ENCODE measurements at regions not wholly inside any gene's neighbourhood (a gene's known extent, or its start where the extent isn't known, plus 50 kb on each side); places are given as distances from the start of the nearest gene placed in this dataset.

DNA sequence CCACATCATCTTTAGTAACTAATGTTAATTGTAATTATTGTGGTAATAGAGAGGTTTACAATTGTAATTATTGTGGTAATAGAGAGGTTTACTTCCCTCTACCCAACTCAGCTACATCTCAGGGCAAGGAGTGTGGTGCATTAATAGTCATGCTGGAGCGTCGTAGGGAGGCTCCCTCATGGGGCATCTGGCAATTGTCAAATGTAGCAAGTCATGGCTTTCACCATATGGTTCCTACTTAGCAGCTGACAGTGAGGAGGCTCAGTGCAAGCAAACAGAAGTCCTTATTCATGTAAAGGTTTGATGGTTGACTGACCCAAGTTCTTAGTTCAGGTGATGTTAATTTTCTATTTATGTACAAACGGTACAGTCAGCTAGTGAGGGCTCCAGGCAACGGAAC lies 1012.0 kb downstream of the FLRT2 start:
- no peak overlapping the region for H3K4me3 ChIP-seq (ENCODE audit: low read depth, low read length)
- CTCF ChIA-PET, result no interaction called here
- no peaks in the 10 kb centered on the region for H3K27me3 ChIP-seq (ENCODE audit: control insufficient read depth, insufficient read depth, low read length)
- no peak overlapping the region for H3K27ac ChIP-seq (ENCODE audit: low read depth, low read length)
- TF ChIP-seq, protein P1, sequence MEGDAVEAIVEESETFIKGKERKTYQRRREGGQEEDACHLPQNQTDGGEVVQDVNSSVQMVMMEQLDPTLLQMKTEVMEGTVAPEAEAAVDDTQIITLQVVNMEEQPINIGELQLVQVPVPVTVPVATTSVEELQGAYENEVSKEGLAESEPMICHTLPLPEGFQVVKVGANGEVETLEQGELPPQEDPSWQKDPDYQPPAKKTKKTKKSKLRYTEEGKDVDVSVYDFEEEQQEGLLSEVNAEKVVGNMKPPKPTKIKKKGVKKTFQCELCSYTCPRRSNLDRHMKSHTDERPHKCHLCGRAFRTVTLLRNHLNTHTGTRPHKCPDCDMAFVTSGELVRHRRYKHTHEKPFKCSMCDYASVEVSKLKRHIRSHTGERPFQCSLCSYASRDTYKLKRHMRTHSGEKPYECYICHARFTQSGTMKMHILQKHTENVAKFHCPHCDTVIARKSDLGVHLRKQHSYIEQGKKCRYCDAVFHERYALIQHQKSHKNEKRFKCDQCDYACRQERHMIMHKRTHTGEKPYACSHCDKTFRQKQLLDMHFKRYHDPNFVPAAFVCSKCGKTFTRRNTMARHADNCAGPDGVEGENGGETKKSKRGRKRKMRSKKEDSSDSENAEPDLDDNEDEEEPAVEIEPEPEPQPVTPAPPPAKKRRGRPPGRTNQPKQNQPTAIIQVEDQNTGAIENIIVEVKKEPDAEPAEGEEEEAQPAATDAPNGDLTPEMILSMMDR (IDR thresholded peaks at IDR 0.05; ENCODE audit: low read depth, low read length), result no peak
- no peaks in the 10 kb centered on the region; the same call in 1 of the 2 replicates for H3K9me3 ChIP-seq (ENCODE audit: control insufficient read depth, insufficient read depth, low read length)
- no peak for DNase-seq (ENCODE audit: low read depth, low spot score)
- POLR2A ChIA-PET, result no interaction called here

DNA sequence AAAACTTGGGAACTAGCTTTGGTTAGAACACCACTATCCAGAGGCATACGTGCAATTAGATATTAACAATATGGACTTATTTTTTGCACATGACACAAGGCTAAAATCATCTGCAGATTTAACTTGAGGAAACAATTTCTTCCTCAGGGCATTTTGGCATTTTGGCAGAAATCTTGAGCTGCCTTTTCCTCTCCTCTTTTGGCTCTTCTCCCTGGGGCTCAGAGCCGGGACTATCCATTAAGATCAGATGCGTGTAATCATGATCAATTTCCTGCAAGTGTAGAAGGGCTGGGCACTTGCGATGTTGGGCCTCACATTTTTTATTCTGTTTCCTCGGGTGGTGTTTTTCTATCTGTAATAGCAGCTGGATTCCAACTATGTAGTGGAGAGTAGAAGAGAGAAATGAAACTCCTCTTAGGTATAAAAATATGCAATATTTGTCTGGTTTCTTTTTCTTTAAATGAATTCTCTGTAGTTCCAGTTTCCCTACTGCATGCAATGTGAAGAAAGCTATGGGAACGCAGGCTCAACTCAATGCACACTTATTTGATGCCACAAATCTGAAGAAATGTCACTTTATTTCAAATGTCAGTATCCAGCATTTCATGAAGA lies 1010.8 kb downstream of the FLRT2 start:
- H3K27me3 ChIP-seq (ENCODE audit: control insufficient read depth, insufficient read depth, low read length), result no peaks in the 10 kb centered on the region
- no peak overlapping the region for H3K27ac ChIP-seq (ENCODE audit: low read depth, low read length)
- no peak overlapping the region for H3K4me3 ChIP-seq (ENCODE audit: low read depth, low read length)
- ChIA-PET POLR2A (no interaction called here), CTCF (no interaction called here)
- TF ChIP-seq, protein P1 (IDR thresholded peaks at IDR 0.05; ENCODE audit: low read depth, low read length), result no peak
- H3K9me3 ChIP-seq (ENCODE audit: control insufficient read depth, insufficient read depth, low read length), result no peaks in the 10 kb centered on the region; the same call in 1 of the 2 replicates
- DNase-seq (ENCODE audit: low read depth, low spot score), result no peak

DNA sequence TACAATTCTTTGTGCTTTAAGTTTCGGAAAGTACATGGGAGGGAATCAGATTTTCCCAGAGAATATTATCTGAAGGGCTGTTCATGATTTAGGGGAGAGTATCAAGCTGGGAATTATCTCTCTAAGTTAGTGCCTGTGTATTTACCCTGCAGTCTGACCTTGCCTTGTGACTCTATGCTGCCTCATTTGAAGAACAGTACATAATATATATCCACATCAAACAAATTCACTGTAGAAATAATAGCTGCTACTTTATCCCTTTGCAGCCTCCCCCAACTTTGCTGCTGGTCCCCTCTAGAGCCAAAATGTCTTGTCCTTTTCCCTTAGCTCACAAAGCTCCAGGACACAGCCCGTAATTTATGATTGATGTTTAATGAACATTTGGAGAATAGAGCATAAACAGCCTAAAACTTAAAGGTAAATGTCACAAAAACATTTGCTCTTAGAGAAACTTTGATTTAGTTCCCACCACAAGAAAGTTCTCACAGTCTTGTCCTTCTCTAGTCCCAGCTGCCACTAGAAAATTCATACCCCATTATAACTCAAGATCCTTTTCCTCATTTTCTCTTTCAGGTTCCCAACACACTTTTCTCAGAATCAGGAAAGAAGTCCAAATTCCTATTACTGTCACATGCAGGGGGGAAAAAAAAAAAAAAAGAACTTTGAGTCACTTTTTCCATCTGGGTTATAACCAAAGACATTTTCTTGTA lies 1009.6 kb downstream of the FLRT2 start:
- TF ChIP-seq, protein P1 (IDR thresholded peaks at IDR 0.05; ENCODE audit: low read depth, low read length), result no peak
- Histone ChIP-seq H3K27me3 (ENCODE audit: control insufficient read depth, insufficient read depth, low read length) (no peaks in the 10 kb centered on the region), H3K4me3 (ENCODE audit: low read depth, low read length) (no peak overlapping the region), H3K27ac (ENCODE audit: low read depth, low read length) (no peak overlapping the region), H3K9me3 (ENCODE audit: control insufficient read depth, insufficient read depth, low read length) (no peaks in the 10 kb centered on the region; the same call in 1 of the 2 replicates)
- ChIA-PET CTCF (no interaction called here), POLR2A (no interaction called here)
- DNase-seq (ENCODE audit: low read depth, low spot score), result no peak

DNA sequence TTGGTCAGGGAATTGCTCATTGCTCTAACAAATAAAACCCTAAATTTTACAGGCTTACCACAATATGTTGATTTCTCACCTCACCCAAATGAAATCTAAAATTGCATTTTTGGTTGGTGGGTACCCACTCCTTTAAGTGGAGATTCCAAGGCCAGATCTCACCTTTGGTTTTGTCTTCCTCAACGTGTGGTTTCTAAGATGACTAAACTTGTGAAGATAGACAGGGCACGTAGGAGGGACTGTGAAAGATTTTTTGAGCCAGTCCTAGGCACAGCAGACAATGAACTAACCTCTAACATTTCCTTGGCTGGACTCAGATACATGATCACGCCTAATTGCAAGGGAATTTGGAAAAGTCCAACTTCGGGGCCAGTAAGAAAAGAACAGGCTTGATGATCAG lies 1003.9 kb downstream of the FLRT2 start:
- Histone ChIP-seq H3K9me3 (ENCODE audit: control insufficient read depth, insufficient read depth, low read length) (no peaks in the 10 kb centered on the region; the same call in 1 of the 2 replicates), H3K4me3 (ENCODE audit: low read depth, low read length) (no peak overlapping the region), H3K27me3 (ENCODE audit: control insufficient read depth, insufficient read depth, low read length) (no peaks in the 10 kb centered on the region), H3K27ac (ENCODE audit: low read depth, low read length) (no peak overlapping the region)
- TF ChIP-seq, protein P1 (IDR thresholded peaks at IDR 0.05; ENCODE audit: low read depth, low read length), result no peak
- DNase-seq (ENCODE audit: low read depth, low spot score), result no peak
- ChIA-PET POLR2A (no interaction called here), CTCF (no interaction called here)

DNA sequence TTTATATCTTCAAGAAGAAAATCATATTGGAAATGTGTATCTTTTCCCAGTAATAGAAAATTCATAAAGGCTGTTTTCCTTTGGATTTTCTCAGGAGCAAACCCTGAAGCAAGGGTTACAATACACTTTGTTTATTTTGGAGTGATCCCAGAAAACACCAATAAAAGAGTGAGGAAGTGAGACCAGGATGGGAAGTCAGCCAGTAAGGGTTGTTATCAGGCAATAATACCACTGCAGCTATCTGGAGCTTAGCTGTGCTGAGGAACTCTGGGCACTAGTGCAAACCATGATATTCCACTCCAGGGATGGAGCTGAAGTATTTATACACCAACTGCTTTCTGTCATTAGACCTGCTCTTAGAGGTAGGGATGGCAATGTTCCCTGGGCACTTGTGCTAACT lies 1002.3 kb downstream of the FLRT2 start:
- ChIA-PET POLR2A (no interaction called here), CTCF (no interaction called here)
- Histone ChIP-seq H3K9me3 (ENCODE audit: control insufficient read depth, insufficient read depth, low read length) (no peaks in the 10 kb centered on the region; the same call in 1 of the 2 replicates), H3K4me3 (ENCODE audit: low read depth, low read length) (no peak overlapping the region), H3K27me3 (ENCODE audit: control insufficient read depth, insufficient read depth, low read length) (no peaks in the 10 kb centered on the region), H3K27ac (ENCODE audit: low read depth, low read length) (no peak overlapping the region)
- TF ChIP-seq, protein P1 (IDR thresholded peaks at IDR 0.05; ENCODE audit: low read depth, low read length), result no peak
- no peak for DNase-seq (ENCODE audit: low read depth, low spot score)

Data from AG04450 (cell line).